ENCODE measurements at regions not wholly inside any gene's neighbourhood (a gene's known extent, or its start where the extent isn't known, plus 50 kb on each side); places are given as distances from the start of the nearest gene placed in this dataset.
"Not testable (repeated sequence)": the region's sequence is repeated elsewhere in the genome, so short reads cannot be mapped to it uniquely, and the experiment has no call there.

GRCh38 chr1:9441451-9442133 is 97.7 kb upstream of the SLC25A33 start:
- no peak for TF ChIP-seq CTCF (conservative IDR thresholded peaks at IDR 0.05)
- H3K27ac ChIP-seq, result no peak overlapping the region

GRCh38 chr1:9442278-9442846 is 96.9 kb upstream of the SLC25A33 start:
- TF ChIP-seq CTCF (conservative IDR thresholded peaks at IDR 0.05), result no peak

GRCh38 chr1:9442986-9443385 is 96.3 kb upstream of the SLC25A33 start:
- TF ChIP-seq CTCF (conservative IDR thresholded peaks at IDR 0.05), result no peak
- H3K27ac ChIP-seq, result no peak overlapping the region

More at GRCh38 chr1:9442278-9442846, 96.9 kb upstream of the SLC25A33 start:
- no peak overlapping the region for H3K27ac ChIP-seq

- TF ChIP-seq CTCF (conservative IDR thresholded peaks at IDR 0.05), result no peak
- no peak overlapping the region for H3K27ac ChIP-seq
These were observed 95.3 kb upstream of the SLC25A33 start for GRCh38 chr1:9443913-9444445.

GRCh38 chr1:9444532-9444931 is 94.7 kb upstream of the SLC25A33 start:
- no peak overlapping the region for H3K27ac ChIP-seq
- no peak for TF ChIP-seq CTCF (conservative IDR thresholded peaks at IDR 0.05)

GRCh38 chr1:9445081-9445480 is 94.2 kb upstream of the SLC25A33 start:
- H3K27ac ChIP-seq, result not testable (repeated sequence)

- no peak for TF ChIP-seq CTCF (conservative IDR thresholded peaks at IDR 0.05)
- no peak overlapping the region for H3K27ac ChIP-seq
These were observed 91.9 kb upstream of the SLC25A33 start for GRCh38 chr1:9447215-9447960.

Measured in VCaP (cell line).